ENCODE measurements at regions not wholly inside any gene's neighbourhood (a gene's known extent, or its start where the extent isn't known, plus 50 kb on each side); places are given as distances from the start of the nearest gene placed in this dataset.

- TF ChIP-seq CTCF (IDR thresholded peaks at IDR 0.05) = no peak
- no peak for TF ChIP-seq POLR2AphosphoS5 (IDR thresholded peaks at IDR 0.05)
Measured at GRCh38 chr20:21968486-21968885, 263.0 kb downstream of the PAX1 start.

Data from breast epithelium (tissue), 3 donors.